GM12892 (cell line): ENCODE measurements at regions not wholly inside any gene's neighbourhood (a gene's known extent, or its start where the extent isn't known, plus 50 kb on each side); places are given as distances from the start of the nearest gene placed in this dataset.

Experiments
- POLR2A ChIP-seq: IDR thresholded peaks from 2 replicates; pipeline ENCODE4 v1.6.1; 2011; ENCODE audit warnings: low read depth, low read length, control low read depth
- POLR2AphosphoS5 ChIP-seq: IDR thresholded peaks from 2 replicates; pipeline ENCODE4 v1.6.1; 2011; ENCODE audit warnings: low read depth, low read length, control low read depth

DNA sequence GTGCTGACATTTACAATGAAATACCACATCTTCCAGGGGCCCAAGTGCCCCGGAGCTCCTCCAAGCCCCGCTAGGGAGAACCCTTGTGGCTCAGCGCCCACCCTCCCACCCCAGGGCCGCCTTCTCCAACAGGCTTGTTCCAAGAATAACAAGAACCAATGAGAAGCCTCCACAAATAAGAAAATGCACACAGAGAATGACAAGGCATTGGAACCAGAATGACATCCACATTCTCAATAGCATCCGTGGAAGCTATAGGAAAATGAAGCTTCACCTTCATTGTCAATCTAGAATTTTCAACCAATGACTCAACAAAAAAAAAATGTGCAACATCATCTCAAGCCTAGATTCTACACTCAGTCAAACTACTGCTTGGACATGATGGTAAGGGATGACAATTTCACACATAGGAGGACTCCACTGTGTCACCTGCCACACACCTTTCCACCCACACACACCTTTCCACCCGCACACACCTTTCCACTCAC, 50.4 kb upstream of the PPP2R2D start:
- TF ChIP-seq POLR2AphosphoS5 (no peak), POLR2A (no peak)
